Osteocyte (in vitro differentiated cells): ENCODE measurements at regions not wholly inside any gene's neighbourhood (a gene's known extent, or its start where the extent isn't known, plus 50 kb on each side); places are given as distances from the start of the nearest gene placed in this dataset.
A peak's percentile ranks its signal among the peaks of the same experiment; 100 is the strongest.

ENCODE experiments used
- DNase-seq: peaks from one replicate; pipeline ENCODE4 v3.0.0; 2021; ENCODE audit warnings: mixed read lengths; ENCODE audit not compliant: unreplicated experiment; ENCODE audit errors: extremely low spot score
- H3K27ac Mint-ChIP-seq: one replicate; pipeline ENCODE4 v1.8.0; 2021; ENCODE audit warnings: mild to moderate bottlenecking, mixed read lengths; ENCODE audit not compliant: unreplicated experiment
- H3K27me3 Mint-ChIP-seq: one replicate; pipeline ENCODE4 v1.8.0; 2021; ENCODE audit warnings: mixed read lengths; ENCODE audit not compliant: unreplicated experiment
- H3K36me3 Mint-ChIP-seq: one replicate; pipeline ENCODE4 v1.8.0; 2021; ENCODE audit warnings: mixed read lengths; ENCODE audit not compliant: unreplicated experiment
- H3K4me1 Mint-ChIP-seq: one replicate; pipeline ENCODE4 v1.8.0; 2021; ENCODE audit warnings: mixed read lengths; ENCODE audit not compliant: unreplicated experiment
- H3K4me3 Mint-ChIP-seq: one replicate; pipeline ENCODE4 v1.8.0; 2021; ENCODE audit warnings: mild to moderate bottlenecking, moderate library complexity, mixed read lengths; ENCODE audit not compliant: unreplicated experiment
- H3K9me3 Mint-ChIP-seq: one replicate; pipeline ENCODE4 v1.8.0; 2021; ENCODE audit warnings: mixed read lengths; ENCODE audit not compliant: unreplicated experiment
- CTCF ChIP-seq: fragments of 200-600 bp; sonication (generic); IDR thresholded peaks from 2 replicates; pipeline ENCODE4 v1.5.0; 2021; ENCODE audit warnings: antibody characterized with exemption, mild to moderate bottlenecking, moderate library complexity

- Mint-ChIP-seq H3K9me3 (no peaks in the 10 kb centered on the region), H3K36me3 (no peaks in the 10 kb centered on the region), H3K4me1 (peaks cover 15% of the 10 kb centered on the region), H3K27ac (no peak overlapping the region), H3K27me3 (no peaks in the 10 kb centered on the region), H3K4me3 (no peak overlapping the region)
- no peak for DNase-seq
- TF ChIP-seq CTCF = no peak
These were observed 393.1 kb downstream of the MAN2A1 start for GRCh38 chr5:110082863-110083262.

- H3K27ac Mint-ChIP-seq = no peak overlapping the region
These were observed 396.1 kb downstream of the MAN2A1 start for GRCh38 chr5:110085826-110086225.

GRCh38 chr5:110086658-110087388 lies 397.1 kb downstream of the MAN2A1 start:
- Mint-ChIP-seq H3K36me3 (no peaks in the 10 kb centered on the region), H3K27me3 (no peaks in the 10 kb centered on the region), H3K9me3 (no peaks in the 10 kb centered on the region), H3K4me1 (peaks cover 26% of the 10 kb centered on the region), H3K27ac (peak overlapping the region; percentile 29), H3K4me3 (no peak overlapping the region)
- DNase-seq = no peak
- TF ChIP-seq CTCF = no peak

More at GRCh38 chr5:110085826-110086225, 396.1 kb downstream of the MAN2A1 start:
- H3K36me3 Mint-ChIP-seq = no peaks in the 10 kb centered on the region
- peaks cover 26% of the 10 kb centered on the region for H3K4me1 Mint-ChIP-seq
- no peaks in the 10 kb centered on the region for H3K9me3 Mint-ChIP-seq
- H3K27me3 Mint-ChIP-seq = no peaks in the 10 kb centered on the region
- H3K4me3 Mint-ChIP-seq = no peak overlapping the region
- no peak for TF ChIP-seq CTCF
- no peak for DNase-seq

- no peak for TF ChIP-seq CTCF
- H3K4me3 Mint-ChIP-seq = no peak overlapping the region
- DNase-seq = no peak
- no peaks in the 10 kb centered on the region for H3K9me3 Mint-ChIP-seq
- H3K27me3 Mint-ChIP-seq = no peaks in the 10 kb centered on the region
- H3K36me3 Mint-ChIP-seq = no peaks in the 10 kb centered on the region
- peaks cover 26% of the 10 kb centered on the region for H3K4me1 Mint-ChIP-seq
- no peak overlapping the region for H3K27ac Mint-ChIP-seq
These were observed 398.1 kb downstream of the MAN2A1 start for GRCh38 chr5:110087829-110088228.

- DNase-seq = no peak
- no peaks in the 10 kb centered on the region for H3K9me3 Mint-ChIP-seq
- H3K4me1 Mint-ChIP-seq = peaks cover 28% of the 10 kb centered on the region
- H3K4me3 Mint-ChIP-seq = no peak overlapping the region
- H3K27me3 Mint-ChIP-seq = no peaks in the 10 kb centered on the region
- H3K36me3 Mint-ChIP-seq = no peaks in the 10 kb centered on the region
- H3K27ac Mint-ChIP-seq = no peak overlapping the region
- TF ChIP-seq CTCF = no peak
These were observed 399.1 kb downstream of the MAN2A1 start for GRCh38 chr5:110088676-110089436.
